ENCODE measurements at regions not wholly inside any gene's neighbourhood (a gene's known extent, or its start where the extent isn't known, plus 50 kb on each side); places are given as distances from the start of the nearest gene placed in this dataset.
A peak's percentile ranks its signal among the peaks of the same experiment; 100 is the strongest.

GRCh38 chr6:41445261-41445660 lies 100.9 kb upstream of the FOXP4 start:
- Mint-ChIP-seq H3K4me1 (peaks cover 24% of the 10 kb centered on the region), H3K27me3 (ENCODE audit: insufficient read depth) (peaks cover 48% of the 10 kb centered on the region), H3K36me3 (ENCODE audit: low read depth) (no peaks in the 10 kb centered on the region), H3K27ac (no peak overlapping the region), H3K9me3 (no peaks in the 10 kb centered on the region), H3K4me3 (no peak overlapping the region)
- H3K9me3 ChIP-seq (ENCODE audit: control insufficient read depth, low read length): no peaks in the 10 kb centered on the region
- H3K4me3 ChIP-seq (ENCODE audit: low read length): no peak overlapping the region
- TF ChIP-seq, protein P1, sequence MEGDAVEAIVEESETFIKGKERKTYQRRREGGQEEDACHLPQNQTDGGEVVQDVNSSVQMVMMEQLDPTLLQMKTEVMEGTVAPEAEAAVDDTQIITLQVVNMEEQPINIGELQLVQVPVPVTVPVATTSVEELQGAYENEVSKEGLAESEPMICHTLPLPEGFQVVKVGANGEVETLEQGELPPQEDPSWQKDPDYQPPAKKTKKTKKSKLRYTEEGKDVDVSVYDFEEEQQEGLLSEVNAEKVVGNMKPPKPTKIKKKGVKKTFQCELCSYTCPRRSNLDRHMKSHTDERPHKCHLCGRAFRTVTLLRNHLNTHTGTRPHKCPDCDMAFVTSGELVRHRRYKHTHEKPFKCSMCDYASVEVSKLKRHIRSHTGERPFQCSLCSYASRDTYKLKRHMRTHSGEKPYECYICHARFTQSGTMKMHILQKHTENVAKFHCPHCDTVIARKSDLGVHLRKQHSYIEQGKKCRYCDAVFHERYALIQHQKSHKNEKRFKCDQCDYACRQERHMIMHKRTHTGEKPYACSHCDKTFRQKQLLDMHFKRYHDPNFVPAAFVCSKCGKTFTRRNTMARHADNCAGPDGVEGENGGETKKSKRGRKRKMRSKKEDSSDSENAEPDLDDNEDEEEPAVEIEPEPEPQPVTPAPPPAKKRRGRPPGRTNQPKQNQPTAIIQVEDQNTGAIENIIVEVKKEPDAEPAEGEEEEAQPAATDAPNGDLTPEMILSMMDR (conservative IDR thresholded peaks at IDR 0.05): no peak
- peaks cover 2% of the 10 kb centered on the region for H3K4me1 ChIP-seq (ENCODE audit: control insufficient read depth, insufficient read depth, low read length)
- no peaks in the 10 kb centered on the region for H3K27me3 ChIP-seq (ENCODE audit: control insufficient read depth, insufficient read depth, low read length, poor library complexity, severe bottlenecking)
- no peak overlapping the region for H3K27ac ChIP-seq (ENCODE audit: low read depth, low read length)
- WGBS, 2 experiments (ENCODE audit: insufficient coverage in 1 of 2, insufficient read length in 1 of 2): 89 to 92% methylated on average over 9 to 11 of the region's 11 CpGs
- no peaks in the 10 kb centered on the region for H3K36me3 ChIP-seq (ENCODE audit: control insufficient read depth, insufficient read depth, low read length)
- peak; percentile 39 for DNase-seq
- H3K9ac ChIP-seq (ENCODE audit: extremely low read depth, low read length, poor library complexity, severe bottlenecking): no peak overlapping the region

DNA sequence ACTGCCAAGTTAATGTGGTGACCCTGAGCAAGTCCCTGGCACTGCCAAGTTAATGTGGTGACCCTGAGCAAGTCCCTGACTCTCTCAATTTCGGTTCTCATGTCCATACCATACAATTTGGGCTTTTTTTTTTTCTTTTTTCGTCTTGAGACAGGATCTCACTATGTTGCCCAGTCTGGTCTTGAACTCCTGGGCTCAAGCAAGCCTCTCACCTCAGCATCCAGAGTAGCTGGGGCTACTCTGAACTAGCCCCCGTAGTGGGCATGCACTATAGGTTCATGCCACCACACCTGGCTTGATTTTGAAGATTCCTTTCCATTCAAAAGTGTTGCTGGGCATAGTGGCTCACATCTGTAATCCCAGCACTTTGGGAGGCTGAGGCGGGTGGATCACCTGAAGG lies 100.0 kb upstream of the FOXP4 start:
- no peaks in the 10 kb centered on the region for H3K9me3 Mint-ChIP-seq
- WGBS, 2 experiments (ENCODE audit: insufficient coverage in 1 of 2, insufficient read length in 1 of 2): 93 to 98% methylated on average over 4 of the region's 4 CpGs
- H3K27ac ChIP-seq (ENCODE audit: low read depth, low read length): no peak overlapping the region
- no peaks in the 10 kb centered on the region for H3K36me3 ChIP-seq (ENCODE audit: control insufficient read depth, insufficient read depth, low read length)
- H3K36me3 Mint-ChIP-seq (ENCODE audit: low read depth): no peaks in the 10 kb centered on the region
- no peak overlapping the region for H3K27ac Mint-ChIP-seq
- no peaks in the 10 kb centered on the region for H3K27me3 ChIP-seq (ENCODE audit: control insufficient read depth, insufficient read depth, low read length, poor library complexity, severe bottlenecking)
- H3K4me3 Mint-ChIP-seq: no peak overlapping the region
- H3K9ac ChIP-seq (ENCODE audit: extremely low read depth, low read length, poor library complexity, severe bottlenecking): no peak overlapping the region
- no peak for DNase-seq
- H3K27me3 Mint-ChIP-seq (ENCODE audit: insufficient read depth): peaks cover 51% of the 10 kb centered on the region
- peaks cover 2% of the 10 kb centered on the region for H3K4me1 ChIP-seq (ENCODE audit: control insufficient read depth, insufficient read depth, low read length)
- no peaks in the 10 kb centered on the region for H3K9me3 ChIP-seq (ENCODE audit: control insufficient read depth, low read length)
- H3K4me3 ChIP-seq (ENCODE audit: low read length): no peak overlapping the region
- TF ChIP-seq, protein P1 (conservative IDR thresholded peaks at IDR 0.05): no peak
- H3K4me1 Mint-ChIP-seq: peaks cover 24% of the 10 kb centered on the region

- Mint-ChIP-seq H3K27ac (no peak overlapping the region), H3K4me3 (no peak overlapping the region), H3K9me3 (no peaks in the 10 kb centered on the region), H3K27me3 (ENCODE audit: insufficient read depth) (peaks cover 52% of the 10 kb centered on the region), H3K36me3 (ENCODE audit: low read depth) (no peaks in the 10 kb centered on the region), H3K4me1 (peaks cover 18% of the 10 kb centered on the region)
- TF ChIP-seq, protein P1 (conservative IDR thresholded peaks at IDR 0.05): no peak
- H3K9ac ChIP-seq (ENCODE audit: extremely low read depth, low read length, poor library complexity, severe bottlenecking): no peak overlapping the region
- 91 to 100% methylated on average over 4 to 8 of the region's 8 CpGs for WGBS, 2 experiments (ENCODE audit: insufficient coverage in 1 of 2, insufficient read length in 1 of 2)
- no peaks in the 10 kb centered on the region for H3K27me3 ChIP-seq (ENCODE audit: control insufficient read depth, insufficient read depth, low read length, poor library complexity, severe bottlenecking)
- H3K4me1 ChIP-seq (ENCODE audit: control insufficient read depth, insufficient read depth, low read length): peaks cover 2% of the 10 kb centered on the region
- H3K9me3 ChIP-seq (ENCODE audit: control insufficient read depth, low read length): no peaks in the 10 kb centered on the region
- no peak for DNase-seq
- no peak overlapping the region for H3K27ac ChIP-seq (ENCODE audit: low read depth, low read length)
- H3K36me3 ChIP-seq (ENCODE audit: control insufficient read depth, insufficient read depth, low read length): no peaks in the 10 kb centered on the region
- no peak overlapping the region for H3K4me3 ChIP-seq (ENCODE audit: low read length)
These were observed 99.2 kb upstream of the FOXP4 start for GRCh38 chr6:41446907-41447545.

All from endodermal cell (in vitro differentiated cells).